ENCODE measurements at regions not wholly inside any gene's neighbourhood (a gene's known extent, or its start where the extent isn't known, plus 50 kb on each side); places are given as distances from the start of the nearest gene placed in this dataset.

GRCh38 chr2:200077838-200078237, 122.5 kb downstream of the MAIP1 start:
- ATAC-seq (replicated peaks): no peak
- Mint-ChIP-seq H3K27me3 (peaks cover 19% of the 10 kb centered on the region), H3K36me3 (ENCODE audit: low read depth) (no peaks in the 10 kb centered on the region), H3K27ac (no peak overlapping the region), H3K4me1 (no peaks in the 10 kb centered on the region), H3K9me3 (no peaks in the 10 kb centered on the region), H3K4me3 (no peak overlapping the region)

- Mint-ChIP-seq H3K27me3 (peaks cover 16% of the 10 kb centered on the region), H3K27ac (no peak overlapping the region), H3K4me1 (no peaks in the 10 kb centered on the region), H3K4me3 (no peak overlapping the region), H3K36me3 (ENCODE audit: low read depth) (no peaks in the 10 kb centered on the region), H3K9me3 (no peaks in the 10 kb centered on the region)
- ATAC-seq (replicated peaks): no peak
These were observed 124.0 kb downstream of the MAIP1 start for GRCh38 chr2:200079356-200079755.

GRCh38 chr2:200081236-200081635, 125.9 kb downstream of the MAIP1 start:
- no peaks in the 10 kb centered on the region for H3K36me3 Mint-ChIP-seq (ENCODE audit: low read depth)
- no peak overlapping the region for H3K27ac Mint-ChIP-seq
- H3K27me3 Mint-ChIP-seq: peaks cover 16% of the 10 kb centered on the region
- H3K4me3 Mint-ChIP-seq: no peak overlapping the region
- H3K4me1 Mint-ChIP-seq: no peaks in the 10 kb centered on the region
- no peak for ATAC-seq (replicated peaks)
- H3K9me3 Mint-ChIP-seq: no peaks in the 10 kb centered on the region

DNA sequence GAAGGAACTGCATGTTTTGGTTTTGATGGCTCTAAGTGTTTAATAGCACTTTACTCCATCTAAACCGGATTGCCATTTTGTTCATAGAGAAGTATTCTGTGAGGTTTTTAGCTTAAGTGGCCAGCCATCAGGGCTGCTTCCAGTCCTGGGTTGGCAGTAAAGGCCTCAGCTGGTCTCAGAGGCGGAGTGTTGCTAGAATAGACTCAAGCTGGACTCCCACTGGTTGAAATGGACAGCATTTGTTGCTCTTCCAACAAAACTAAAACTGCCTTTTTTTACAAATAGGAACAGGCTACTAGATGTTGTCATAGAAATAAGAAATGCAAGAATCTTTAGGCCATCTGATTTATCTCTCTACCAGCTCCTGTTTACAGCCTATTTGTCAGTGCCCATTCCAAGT, 126.4 kb downstream of the MAIP1 start:
- no peaks in the 10 kb centered on the region for H3K9me3 Mint-ChIP-seq
- H3K36me3 Mint-ChIP-seq (ENCODE audit: low read depth): no peaks in the 10 kb centered on the region
- no peak overlapping the region for H3K4me3 Mint-ChIP-seq
- H3K27ac Mint-ChIP-seq: no peak overlapping the region
- H3K4me1 Mint-ChIP-seq: no peaks in the 10 kb centered on the region
- ATAC-seq (replicated peaks): no peak
- peaks cover 16% of the 10 kb centered on the region for H3K27me3 Mint-ChIP-seq

- Mint-ChIP-seq H3K9me3 (no peaks in the 10 kb centered on the region), H3K4me1 (no peaks in the 10 kb centered on the region), H3K4me3 (no peak overlapping the region), H3K27me3 (peaks cover 18% of the 10 kb centered on the region), H3K36me3 (ENCODE audit: low read depth) (no peaks in the 10 kb centered on the region), H3K27ac (no peak overlapping the region)
- no peak for ATAC-seq (replicated peaks)
These were observed 128.7 kb downstream of the MAIP1 start for GRCh38 chr2:200084036-200084435.

- no peaks in the 10 kb centered on the region for H3K36me3 Mint-ChIP-seq (ENCODE audit: low read depth)
- H3K27ac Mint-ChIP-seq: no peak overlapping the region
- H3K4me1 Mint-ChIP-seq: no peaks in the 10 kb centered on the region
- ATAC-seq (replicated peaks): no peak
- H3K4me3 Mint-ChIP-seq: no peak overlapping the region
- H3K9me3 Mint-ChIP-seq: no peaks in the 10 kb centered on the region
- H3K27me3 Mint-ChIP-seq: peaks cover 8% of the 10 kb centered on the region
These were observed 131.5 kb downstream of the MAIP1 start for GRCh38 chr2:200086911-200087310.

DNA sequence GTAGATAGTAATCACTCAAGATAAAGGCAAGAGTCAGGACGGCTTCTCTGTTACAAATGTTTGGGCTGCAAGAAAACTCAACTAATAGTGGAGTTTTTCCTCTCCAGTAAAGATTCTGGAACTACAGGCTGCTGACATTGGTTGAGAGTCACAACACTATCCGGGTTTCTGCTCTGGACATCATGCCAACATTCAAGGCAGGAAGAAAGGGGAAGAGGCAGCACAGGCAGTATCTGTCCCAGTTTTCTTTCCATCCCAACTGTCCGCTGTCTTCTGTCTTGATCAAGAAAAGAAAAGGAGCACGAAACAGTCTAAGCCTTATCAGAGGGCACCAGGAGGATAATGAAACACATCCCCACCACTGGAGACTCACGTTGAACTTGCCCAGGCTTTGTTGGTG, 132.1 kb downstream of the MAIP1 start:
- Mint-ChIP-seq H3K27ac (no peak overlapping the region), H3K36me3 (ENCODE audit: low read depth) (no peaks in the 10 kb centered on the region), H3K4me3 (no peak overlapping the region), H3K4me1 (no peaks in the 10 kb centered on the region), H3K27me3 (peaks cover 7% of the 10 kb centered on the region), H3K9me3 (no peaks in the 10 kb centered on the region)
- no peak for ATAC-seq (replicated peaks)

- H3K27ac Mint-ChIP-seq: no peak overlapping the region
- ATAC-seq (replicated peaks): no peak
- H3K4me3 Mint-ChIP-seq: no peak overlapping the region
- peaks cover 9% of the 10 kb centered on the region for H3K27me3 Mint-ChIP-seq
- H3K9me3 Mint-ChIP-seq: no peaks in the 10 kb centered on the region
- H3K4me1 Mint-ChIP-seq: no peaks in the 10 kb centered on the region
- H3K36me3 Mint-ChIP-seq (ENCODE audit: low read depth): no peaks in the 10 kb centered on the region
These were observed 133.8 kb downstream of the MAIP1 start for GRCh38 chr2:200089040-200089755.

- Mint-ChIP-seq H3K4me1 (no peaks in the 10 kb centered on the region), H3K27ac (no peak overlapping the region), H3K9me3 (no peaks in the 10 kb centered on the region), H3K27me3 (peaks cover 9% of the 10 kb centered on the region), H3K4me3 (no peak overlapping the region), H3K36me3 (ENCODE audit: low read depth) (no peaks in the 10 kb centered on the region)
- ATAC-seq (replicated peaks): no peak
These were observed 134.4 kb downstream of the MAIP1 start for GRCh38 chr2:200089756-200090109.

DNA sequence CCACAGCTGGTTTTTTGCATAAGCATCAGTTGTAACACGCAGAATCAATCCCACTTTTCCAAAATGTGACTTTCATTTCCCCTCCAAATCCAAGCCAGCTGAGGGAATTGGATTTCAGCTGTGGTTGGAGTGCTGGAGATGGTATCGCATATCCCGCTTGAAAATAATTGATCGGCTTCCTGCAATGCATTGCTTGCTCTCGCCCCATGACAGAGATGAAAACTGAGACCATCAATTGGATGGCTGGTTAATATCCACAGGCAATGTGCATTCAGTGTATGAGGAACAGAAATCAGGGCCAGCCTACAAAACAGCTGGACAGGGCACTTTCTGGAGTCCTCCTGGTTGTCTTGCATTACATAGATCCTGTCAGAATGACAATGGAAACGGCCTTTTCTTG, 135.3 kb downstream of the MAIP1 start:
- Mint-ChIP-seq H3K27ac (no peak overlapping the region), H3K27me3 (peaks cover 9% of the 10 kb centered on the region), H3K4me3 (no peak overlapping the region), H3K4me1 (no peaks in the 10 kb centered on the region), H3K36me3 (ENCODE audit: low read depth) (no peaks in the 10 kb centered on the region), H3K9me3 (no peaks in the 10 kb centered on the region)
- ATAC-seq (replicated peaks): no peak

GRCh38 chr2:200091126-200091525, 135.7 kb downstream of the MAIP1 start:
- Mint-ChIP-seq H3K27ac (no peak overlapping the region), H3K36me3 (ENCODE audit: low read depth) (no peaks in the 10 kb centered on the region), H3K4me1 (no peaks in the 10 kb centered on the region), H3K27me3 (peaks cover 9% of the 10 kb centered on the region), H3K4me3 (no peak overlapping the region), H3K9me3 (no peaks in the 10 kb centered on the region)
- no peak for ATAC-seq (replicated peaks)

GRCh38 chr2:200092235-200092634, 136.9 kb downstream of the MAIP1 start:
- Mint-ChIP-seq H3K9me3 (no peaks in the 10 kb centered on the region), H3K27me3 (peaks cover 9% of the 10 kb centered on the region), H3K4me3 (no peak overlapping the region), H3K4me1 (no peaks in the 10 kb centered on the region), H3K36me3 (ENCODE audit: low read depth) (no peaks in the 10 kb centered on the region), H3K27ac (no peak overlapping the region)
- no peak for ATAC-seq (replicated peaks)

GRCh38 chr2:200095436-200095835, 140.1 kb downstream of the MAIP1 start:
- Mint-ChIP-seq H3K27me3 (peaks cover 9% of the 10 kb centered on the region), H3K4me1 (no peaks in the 10 kb centered on the region), H3K36me3 (ENCODE audit: low read depth) (no peaks in the 10 kb centered on the region), H3K27ac (no peak overlapping the region), H3K9me3 (no peaks in the 10 kb centered on the region), H3K4me3 (no peak overlapping the region)
- ATAC-seq (replicated peaks): no peak

- Mint-ChIP-seq H3K9me3 (no peaks in the 10 kb centered on the region), H3K4me1 (no peaks in the 10 kb centered on the region), H3K4me3 (no peak overlapping the region), H3K36me3 (ENCODE audit: low read depth) (no peaks in the 10 kb centered on the region), H3K27ac (no peak overlapping the region), H3K27me3 (peaks cover 25% of the 10 kb centered on the region)
- ATAC-seq (replicated peaks): no peak
These were observed 143.9 kb downstream of the MAIP1 start for GRCh38 chr2:200099256-200099655.

- Mint-ChIP-seq H3K36me3 (ENCODE audit: low read depth) (no peaks in the 10 kb centered on the region), H3K4me3 (no peak overlapping the region), H3K4me1 (no peaks in the 10 kb centered on the region)
These were observed 144.6 kb downstream of the MAIP1 start for GRCh38 chr2:200100027-200100426.

DNA sequence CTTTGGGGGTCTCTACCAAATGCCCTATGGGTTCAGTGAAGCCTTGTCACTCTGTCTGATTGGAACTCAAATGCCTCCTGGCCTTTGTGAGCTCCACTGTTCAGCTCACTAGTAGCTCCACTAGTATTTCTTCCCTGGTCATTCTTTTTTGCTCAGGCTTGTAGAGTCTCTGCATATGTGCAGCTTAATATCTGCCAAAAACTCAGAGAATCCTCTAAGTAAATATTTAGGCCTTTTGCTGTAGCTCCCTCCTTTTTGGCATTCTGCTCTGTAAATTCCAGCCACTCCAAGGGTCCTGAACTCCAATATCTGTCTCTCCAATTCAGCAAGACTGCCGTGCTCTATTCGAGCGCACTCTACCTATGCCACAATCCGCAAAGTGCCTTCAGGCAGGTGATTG, 146.5 kb downstream of the MAIP1 start:
- Mint-ChIP-seq H3K4me1 (no peaks in the 10 kb centered on the region), H3K4me3 (no peak overlapping the region), H3K36me3 (ENCODE audit: low read depth) (no peaks in the 10 kb centered on the region), H3K27me3 (peaks cover 21% of the 10 kb centered on the region), H3K9me3 (no peaks in the 10 kb centered on the region), H3K27ac (no peak overlapping the region)
- ATAC-seq (replicated peaks): no peak

More at GRCh38 chr2:200100027-200100426, 144.6 kb downstream of the MAIP1 start:
- ATAC-seq (replicated peaks): no peak
- Mint-ChIP-seq H3K9me3 (no peaks in the 10 kb centered on the region), H3K27ac (no peak overlapping the region), H3K27me3 (peaks cover 25% of the 10 kb centered on the region)
